ENCODE measurements at regions not wholly inside any gene's neighbourhood (a gene's known extent, or its start where the extent isn't known, plus 50 kb on each side); places are given as distances from the start of the nearest gene placed in this dataset.

DNA sequence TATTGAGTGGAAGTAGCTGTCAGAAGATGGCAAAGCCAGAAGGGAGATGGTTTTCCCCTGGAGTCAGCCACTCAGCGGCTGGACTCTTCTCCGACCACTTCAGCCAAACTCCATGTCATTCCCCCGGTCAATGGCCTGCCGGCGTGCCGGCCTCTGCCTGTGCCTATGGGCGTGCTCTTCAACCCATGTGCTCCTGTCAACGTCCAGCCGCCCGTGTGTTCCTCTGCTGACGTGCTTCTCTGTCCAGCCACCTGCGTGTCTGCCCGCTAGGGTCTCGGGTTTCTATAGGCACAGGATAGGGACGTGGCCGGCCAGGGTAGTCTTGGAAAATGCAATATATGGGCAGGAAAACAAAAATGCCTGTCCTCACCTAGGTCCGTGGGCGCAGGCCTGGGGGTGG lies 77.7 kb upstream of the RUFY1 start:
- TF ChIP-seq, protein P1, sequence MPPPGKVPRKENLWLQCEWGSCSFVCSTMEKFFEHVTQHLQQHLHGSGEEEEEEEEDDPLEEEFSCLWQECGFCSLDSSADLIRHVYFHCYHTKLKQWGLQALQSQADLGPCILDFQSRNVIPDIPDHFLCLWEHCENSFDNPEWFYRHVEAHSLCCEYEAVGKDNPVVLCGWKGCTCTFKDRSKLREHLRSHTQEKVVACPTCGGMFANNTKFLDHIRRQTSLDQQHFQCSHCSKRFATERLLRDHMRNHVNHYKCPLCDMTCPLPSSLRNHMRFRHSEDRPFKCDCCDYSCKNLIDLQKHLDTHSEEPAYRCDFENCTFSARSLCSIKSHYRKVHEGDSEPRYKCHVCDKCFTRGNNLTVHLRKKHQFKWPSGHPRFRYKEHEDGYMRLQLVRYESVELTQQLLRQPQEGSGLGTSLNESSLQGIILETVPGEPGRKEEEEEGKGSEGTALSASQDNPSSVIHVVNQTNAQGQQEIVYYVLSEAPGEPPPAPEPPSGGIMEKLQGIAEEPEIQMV (tag; conservative IDR thresholded peaks at IDR 0.05; ENCODE audit: low read depth) = peak; percentile 58; the same call in 1 of the 2 replicates
- TF ChIP-seq PHB (CRISPR knock-in tag; IDR thresholded peaks at IDR 0.05) = no peak
- ATAC-seq (peak; percentile 69), DNase-seq (ENCODE audit: extremely low read depth in 1 of 4, low spot score in 3 of 4) (no peak), FAIRE-seq (no peak)
- Histone ChIP-seq H3K79me2 (ENCODE audit: control insufficient read depth, insufficient read depth, low read length) (no peaks in the 10 kb centered on the region), H3K9me1 (ENCODE audit: control insufficient read depth, insufficient read depth, low read length) (no peaks in the 10 kb centered on the region), H3K27me3 (ENCODE audit: control insufficient read depth in 2 of 2, insufficient read depth in 2 of 2, low read length in 2 of 2) (peaks cover 30 to 65% of the 10 kb centered on the region in 2 experiments), H3K4me2 (ENCODE audit: insufficient read depth, low read length) (no peak overlapping the region), H3K9me3 (replicated peaks; ENCODE audit: control insufficient read depth, insufficient read depth, low read depth, low read length) (no peaks in the 10 kb centered on the region), H3K4me1 (replicated peaks in 1 of 2; ENCODE audit: control insufficient read depth in 2 of 2, insufficient read depth in 2 of 2, low read length in 2 of 2) (peaks cover 0 to 4% of the 10 kb centered on the region in 2 experiments; a peak in 1 of 5 replicates), H3K27ac (ENCODE audit: extremely low read depth, low read depth, low read length) (no peak overlapping the region), H3K36me3 (ENCODE audit: control insufficient read depth, insufficient read depth, low read length) (no peaks in the 10 kb centered on the region), H3K9ac (ENCODE audit: insufficient read depth in 1 of 2, low read depth in 2 of 2, low read length in 2 of 2) (no peak overlapping the region), H3K4me3 (no peak overlapping the region), H2AFZ (ENCODE audit: low read depth, low read length) (no peak overlapping the region), H4K20me1 (replicated peaks; ENCODE audit: control insufficient read depth, insufficient read depth, low read length) (no peaks in the 10 kb centered on the region)
- 1% methylated on average over 18 of the region's 18 CpGs for WGBS (ENCODE audit: insufficient coverage, low coverage, missing lambda C conversion rate)
- no TSS peak for BruUV-seq (replicated peaks)
- ChIA-PET CTCF (ENCODE audit: low intra/inter-chr PET ratio) (no interaction called here), POLR2A (interaction anchor here (0.7 kb wide), 1 partner anchor 13 kb away, joined by 4 read pairs; no protein-coding TSS in a partner anchor)
- intact Hi-C loops (cut with micrococcal nuclease) (no loop called here), in situ Hi-C loops (cut with MboI) (no loop called here)

DNA sequence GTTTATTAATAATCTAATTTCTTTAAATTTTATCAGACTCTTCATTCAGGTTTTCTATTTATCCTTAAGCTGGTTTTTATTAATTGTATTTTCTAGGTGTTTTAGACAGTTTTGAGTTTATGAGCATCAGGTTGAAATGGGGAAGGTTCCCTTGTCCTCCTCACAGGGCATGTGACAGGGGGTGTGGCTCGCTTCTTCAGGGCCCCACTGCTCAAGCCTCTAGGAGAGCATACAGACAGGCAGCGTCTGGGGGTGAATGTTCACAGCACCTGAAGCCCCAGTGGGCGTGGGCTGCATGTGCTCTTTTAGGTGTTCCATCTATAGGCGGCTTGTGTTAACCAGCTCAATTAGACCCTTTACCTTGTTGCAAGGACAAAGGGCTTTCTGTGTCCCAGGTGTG lies 78.2 kb upstream of the RUFY1 start:
- POLR2A ChIA-PET = no interaction called here
- no peak for TF ChIP-seq KLF16 (IDR thresholded peaks at IDR 0.05)
- TF ChIP-seq YBX1 (IDR thresholded peaks at IDR 0.05) = no peak
- no peak for TF ChIP-seq ZNF143 (CRISPR knock-in tag; IDR thresholded peaks at IDR 0.05)
- in situ Hi-C loops (cut with MboI) = no loop called here

More for the DNA sequence above, 78.2 kb upstream of the RUFY1 start:
- WGBS (ENCODE audit: insufficient coverage, low coverage, missing lambda C conversion rate) = 0% methylated on average over 4 of the region's 4 CpGs
- Histone ChIP-seq H3K27me3 (ENCODE audit: control insufficient read depth in 2 of 2, insufficient read depth in 2 of 2, low read length in 2 of 2) (peaks cover 26 to 67% of the 10 kb centered on the region in 2 experiments), H3K4me3 (no peak overlapping the region), H3K4me1 (replicated peaks in 1 of 2; ENCODE audit: control insufficient read depth in 2 of 2, insufficient read depth in 2 of 2, low read length in 2 of 2) (peaks cover 0 to 4% of the 10 kb centered on the region in 2 experiments; a peak in 1 of 5 replicates), H4K20me1 (replicated peaks; ENCODE audit: control insufficient read depth, insufficient read depth, low read length) (no peaks in the 10 kb centered on the region), H3K4me2 (ENCODE audit: insufficient read depth, low read length) (no peak overlapping the region), H3K36me3 (ENCODE audit: control insufficient read depth, insufficient read depth, low read length) (no peaks in the 10 kb centered on the region), H3K27ac (ENCODE audit: extremely low read depth, low read depth, low read length) (no peak overlapping the region), H3K9me3 (replicated peaks; ENCODE audit: control insufficient read depth, insufficient read depth, low read depth, low read length) (no peaks in the 10 kb centered on the region), H3K9me1 (ENCODE audit: control insufficient read depth, insufficient read depth, low read length) (no peaks in the 10 kb centered on the region), H2AFZ (ENCODE audit: low read depth, low read length) (no peak overlapping the region), H3K79me2 (ENCODE audit: control insufficient read depth, insufficient read depth, low read length) (no peaks in the 10 kb centered on the region), H3K9ac (ENCODE audit: insufficient read depth in 1 of 2, low read depth in 2 of 2, low read length in 2 of 2) (no peak overlapping the region)
- FAIRE-seq (no peak), ATAC-seq (peak; percentile 38; the same call in 1 of the 3 replicates), DNase-seq (ENCODE audit: extremely low read depth in 1 of 4, low spot score in 3 of 4) (no peak)
- CTCF ChIA-PET (ENCODE audit: low intra/inter-chr PET ratio) = no interaction called here
- no TSS peak for BruUV-seq (replicated peaks)
- intact Hi-C loops (cut with micrococcal nuclease) = no loop called here

Data from K562 (cell line).